HG03025 (cell line): ENCODE measurements at regions not wholly inside any gene's neighbourhood (a gene's known extent, or its start where the extent isn't known, plus 50 kb on each side); places are given as distances from the start of the nearest gene placed in this dataset.
"Not testable (repeated sequence)": the region's sequence is repeated elsewhere in the genome, so short reads cannot be mapped to it uniquely, and the experiment has no call there.

ENCODE experiments used
- ATAC-seq: cut with Tn5 transposase; IDR thresholded peaks from one replicate; pipeline ENCODE4 v1.9.1; 2021; ENCODE audit warnings: mild to moderate bottlenecking, moderate library complexity; ENCODE audit not compliant: unreplicated experiment, low FRiP score

DNA sequence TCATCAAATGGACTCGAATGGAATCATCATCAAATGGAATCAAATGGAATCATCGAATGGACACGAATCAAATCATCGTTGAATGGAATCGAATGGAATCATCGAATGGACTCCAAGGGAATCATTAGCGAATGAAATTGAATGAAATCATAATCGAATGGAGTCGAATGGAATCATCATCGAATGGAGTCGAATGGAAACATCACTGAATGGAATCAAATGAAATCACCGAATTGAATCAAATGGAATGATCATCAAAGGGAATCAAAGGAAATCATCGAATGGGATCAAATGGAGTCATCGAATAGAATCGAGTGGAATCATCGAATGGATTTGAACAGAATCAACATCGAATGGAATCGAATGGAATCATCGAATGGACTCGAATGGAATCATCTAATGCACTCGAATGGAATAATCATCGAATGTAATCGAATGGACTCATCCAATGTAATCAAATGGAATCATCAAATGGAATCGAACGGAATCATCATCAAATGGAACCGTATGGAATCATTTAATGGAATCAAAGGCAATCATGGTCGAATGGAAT, 232.2 kb downstream of the SHCBP1 start:
- ATAC-seq: not testable (repeated sequence)

DNA sequence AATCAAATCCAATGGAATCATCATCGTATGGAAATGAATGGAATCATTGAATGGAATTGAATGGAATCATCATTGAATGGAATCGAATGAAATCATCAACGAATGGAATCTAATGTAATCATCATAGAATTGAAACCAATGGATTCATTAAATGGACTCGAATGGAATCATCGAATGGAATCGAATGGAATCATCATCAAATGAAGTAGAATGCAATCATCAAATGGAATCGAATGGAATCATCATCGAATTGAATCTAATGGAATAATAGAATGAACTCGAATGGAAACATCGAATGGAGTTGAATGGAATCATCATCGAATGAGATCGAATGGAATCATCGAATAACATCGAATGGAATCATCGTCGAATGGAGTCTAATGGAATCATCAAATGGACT, 232.8 kb downstream of the SHCBP1 start:
- not testable (repeated sequence) for ATAC-seq

DNA sequence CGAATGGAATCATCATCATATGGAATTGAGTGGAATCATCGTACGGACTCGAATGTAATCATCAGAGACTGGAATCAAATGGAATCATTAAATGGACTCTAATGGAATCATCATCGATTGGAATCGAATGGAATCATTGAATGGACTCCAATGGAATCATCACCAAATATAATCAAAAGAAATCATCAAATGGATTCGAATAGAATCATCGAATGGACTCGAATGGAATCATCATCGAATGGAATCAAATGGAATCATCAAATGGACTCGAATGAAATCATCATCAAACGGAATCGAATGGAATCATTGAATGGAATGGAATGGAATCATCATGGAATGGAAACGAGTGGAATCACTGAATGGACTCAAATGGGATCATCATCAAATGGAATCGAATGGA, 233.5 kb downstream of the SHCBP1 start:
- not testable (repeated sequence) for ATAC-seq

DNA sequence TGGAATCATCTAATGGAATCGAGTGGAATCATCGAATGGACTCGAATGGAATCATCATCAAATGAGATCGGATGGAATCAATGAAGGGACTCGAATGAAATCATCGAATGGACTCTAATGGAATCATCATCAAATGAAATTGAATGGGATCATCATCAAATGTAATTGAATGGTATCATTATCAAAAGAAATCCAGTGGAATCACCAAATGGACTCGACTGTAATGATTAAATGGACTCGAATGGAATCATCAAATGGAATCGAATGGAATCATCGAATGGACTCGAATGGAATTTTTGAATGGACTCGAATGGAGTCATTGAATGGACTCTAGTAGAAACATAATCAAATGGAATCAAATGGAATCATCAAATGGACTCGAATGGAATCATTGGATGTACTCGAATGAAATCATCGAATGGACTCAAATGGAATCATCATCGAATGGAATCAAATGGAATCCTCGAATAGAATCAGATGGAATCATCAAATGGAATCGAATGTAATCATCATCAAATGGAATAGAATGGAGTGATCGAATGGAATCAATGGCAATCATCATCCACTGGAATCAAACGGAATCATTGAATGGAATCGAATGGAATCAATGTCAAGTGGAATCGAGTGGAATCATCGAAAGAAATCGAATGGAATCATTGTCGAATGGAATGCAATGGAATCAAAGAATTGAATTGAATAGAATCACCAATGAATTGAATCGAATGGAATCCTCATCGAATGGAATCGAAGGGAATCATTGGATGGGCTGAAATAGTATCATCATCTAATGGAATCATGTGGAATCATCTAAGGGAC, 234.2 kb downstream of the SHCBP1 start:
- peak; percentile 1 for ATAC-seq

DNA sequence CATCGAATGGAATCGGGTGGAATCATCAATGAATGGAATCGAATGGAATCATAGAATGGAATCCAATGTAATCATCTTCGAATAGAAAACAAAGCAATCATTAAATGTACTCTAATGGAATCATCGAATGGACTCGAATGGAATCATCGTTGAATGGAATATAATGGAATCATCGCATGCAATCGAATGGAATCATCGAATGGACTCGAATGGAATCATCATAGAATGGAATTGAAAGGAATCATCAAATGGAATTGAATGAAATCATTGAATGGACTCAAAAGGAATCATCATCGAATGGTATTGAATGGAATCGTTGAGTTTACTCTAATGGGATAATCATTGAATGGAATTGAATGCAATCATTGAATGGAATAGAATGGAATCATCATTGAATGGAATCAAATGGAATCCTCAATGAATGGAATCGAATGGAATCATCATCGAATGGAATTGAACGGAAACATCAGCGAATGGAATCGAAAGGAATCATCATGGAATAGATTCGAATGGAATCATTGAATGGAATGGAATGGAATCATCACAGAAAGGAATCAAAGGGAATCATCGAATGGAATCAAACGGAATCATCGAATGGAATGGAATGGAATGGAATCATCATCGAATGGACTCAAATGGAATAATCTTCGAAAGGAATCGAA, 234.9 kb downstream of the SHCBP1 start:
- not testable (repeated sequence) for ATAC-seq

DNA sequence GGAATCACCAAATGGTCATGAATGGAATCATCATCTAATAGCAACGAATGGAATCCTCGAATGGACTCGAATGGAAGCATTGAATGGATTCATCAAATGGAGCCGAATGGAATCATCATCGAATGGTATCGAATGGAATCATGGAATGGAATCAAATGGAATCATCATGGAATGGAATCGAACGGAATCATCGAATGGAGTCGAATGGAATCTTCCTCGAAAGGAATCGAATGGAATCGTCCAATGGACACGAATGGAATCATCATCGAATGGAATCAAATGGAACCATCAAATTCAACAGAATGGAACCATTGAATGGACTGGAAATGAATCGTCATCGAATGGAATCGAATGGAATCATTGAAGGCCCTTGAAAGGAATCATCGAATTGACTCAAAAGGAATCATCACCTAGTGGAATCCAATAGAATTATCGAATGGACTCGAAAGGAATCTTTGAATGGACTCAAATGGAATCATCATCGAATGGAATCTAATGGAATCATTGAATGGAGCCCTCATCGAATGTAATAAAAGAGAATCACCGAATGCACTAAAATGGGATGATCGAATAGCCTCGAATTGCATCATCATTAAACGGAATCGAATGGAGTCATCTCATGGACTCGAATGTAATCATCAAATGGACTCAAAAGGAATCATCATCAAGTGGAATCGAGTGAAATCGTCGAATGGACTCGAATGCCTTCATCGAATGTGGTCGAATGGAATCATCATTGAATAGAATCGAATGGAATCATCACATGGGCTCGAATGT, 236.7 kb downstream of the SHCBP1 start:
- ATAC-seq: not testable (repeated sequence)

DNA sequence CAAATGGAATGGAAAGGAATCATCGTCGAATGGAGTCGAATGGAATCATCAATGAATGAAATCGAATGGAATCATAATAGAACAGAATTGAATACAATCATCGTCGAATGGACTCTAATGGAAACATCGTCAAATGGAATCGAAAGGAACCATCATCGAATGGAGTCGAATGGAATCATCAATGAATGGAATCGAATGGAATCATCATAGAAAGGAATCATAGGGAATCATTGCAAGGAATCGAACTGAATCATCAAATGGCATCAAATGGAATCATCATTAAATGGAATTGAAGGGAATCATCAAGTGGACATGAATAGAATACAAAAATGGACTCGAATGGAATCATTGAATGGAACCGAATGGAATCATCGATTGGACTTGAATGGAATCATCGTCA, 237.6 kb downstream of the SHCBP1 start:
- not testable (repeated sequence) for ATAC-seq

DNA sequence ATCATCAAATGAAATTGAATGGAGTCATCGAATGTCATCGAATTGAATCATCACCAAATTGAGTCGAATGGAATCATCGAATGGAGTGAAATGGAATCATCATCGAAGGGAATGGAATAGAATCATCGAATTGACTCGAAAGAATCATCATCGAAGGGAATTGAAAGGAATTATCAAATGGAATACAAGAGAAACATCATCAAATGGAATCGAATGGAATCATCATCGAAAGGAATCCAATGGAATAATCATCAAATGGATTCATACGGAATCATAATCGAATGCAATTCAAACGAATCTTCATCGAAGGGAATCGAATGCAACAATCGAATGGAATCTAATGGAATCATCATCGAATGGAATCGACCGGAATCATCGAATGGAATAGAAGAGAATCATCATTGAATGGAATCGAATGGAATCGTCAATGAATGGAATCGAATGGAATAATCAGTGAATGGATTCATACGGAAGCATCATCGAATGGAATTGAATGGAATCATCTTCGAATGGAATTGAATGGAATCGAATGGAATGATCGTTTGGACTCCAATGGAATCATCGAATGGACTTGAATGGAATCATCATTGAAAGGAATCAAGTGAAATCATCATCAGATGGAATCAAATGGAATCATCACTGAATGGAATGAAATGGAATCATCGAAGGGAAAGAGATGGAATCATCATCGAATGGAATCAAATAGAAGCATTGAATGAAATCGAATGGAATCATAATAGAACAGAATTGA, 238.2 kb downstream of the SHCBP1 start:
- not testable (repeated sequence) for ATAC-seq

DNA sequence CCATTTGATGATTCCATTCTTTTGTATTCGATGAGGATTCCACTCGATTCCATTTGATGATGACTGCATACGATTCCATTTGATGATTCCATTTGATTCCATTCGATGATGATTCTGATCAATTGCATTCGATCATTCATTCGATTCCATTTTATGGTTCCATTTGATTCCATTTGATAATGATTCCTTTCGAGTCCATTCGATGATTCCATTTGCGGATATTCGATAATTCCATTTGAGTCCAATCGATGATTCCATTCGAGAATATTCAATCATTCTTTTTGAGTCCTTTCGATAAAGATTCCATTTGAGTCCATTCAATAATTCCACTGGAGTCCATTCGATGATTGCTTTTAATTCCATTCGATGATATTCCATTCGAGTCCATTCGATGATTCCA, 239.1 kb downstream of the SHCBP1 start:
- ATAC-seq: not testable (repeated sequence)

DNA sequence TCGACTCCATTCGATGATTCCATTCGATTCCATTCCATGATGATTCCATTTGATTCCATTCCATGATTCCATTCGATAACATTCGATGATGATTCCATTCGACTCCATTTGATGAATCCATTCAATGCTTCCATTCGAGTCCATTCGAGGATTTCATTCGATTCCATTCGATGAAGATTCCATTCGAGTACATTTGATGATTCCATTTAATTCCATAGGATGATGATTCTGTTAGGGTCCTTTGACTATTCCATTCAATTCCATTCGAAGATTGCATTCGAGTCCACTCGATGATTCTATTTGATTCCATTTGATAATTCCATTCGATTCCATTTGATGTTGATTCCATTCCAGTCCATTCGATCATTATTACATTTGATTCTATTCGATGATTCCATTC, 239.8 kb downstream of the SHCBP1 start:
- ATAC-seq: not testable (repeated sequence)
